SK-N-SH (cell line): ENCODE measurements at regions not wholly inside any gene's neighbourhood (a gene's known extent, or its start where the extent isn't known, plus 50 kb on each side); places are given as distances from the start of the nearest gene placed in this dataset.

ENCODE experiments used
- CTCF ChIA-PET: fragments of 300-600, 350-600 bp; formaldehyde crosslinking; extraction: SDS; loops from one replicate; lab custom pipeline; 2021; lab: Yijun Ruan, JAX
- POLR2A ChIA-PET: fragments of 350-600 bp; sonication (Branson Sonifier 250); formaldehyde crosslinking; extraction: SDS; loops from one replicate; lab custom pipeline; 2020; ENCODE audit warnings: antibody characterized with exemption, inconsistent platforms; lab: Yijun Ruan, JAX
- DNase-seq: peaks from one replicate; pipeline ENCODE4 v3.0.0; 2012
- H2AFZ ChIP-seq: fragments of 200-600 bp; sonication (generic); 2 replicates; pipeline ENCODE4 v1.8.1; 2016; ENCODE audit warnings: antibody characterized with exemption, mild to moderate bottlenecking, low read depth
- H3F3A ChIP-seq: fragments of 200-600 bp; sonication (generic); replicated peaks from 2 replicates; pipeline ENCODE3; 2016; ENCODE audit warnings: antibody characterized with exemption, mild to moderate bottlenecking; ENCODE audit not compliant: insufficient read depth
- H3K27ac ChIP-seq, 2 experiments: fragments of 200-500 bp in 1 of 2; fragments of 200-600 bp in 1 of 2; sonication (Bioruptor generic) in 1 of 2; sonication (generic), shearing (Covaris generic) in 1 of 2; 2 replicates each; pipeline versions ENCODE4 v1.5.1 to v1.6.1; 2014 to 2016; ENCODE audit warnings: low read depth in 2 of 2, inconsistent platforms in 1 of 2, low read length in 1 of 2, mild to moderate bottlenecking in 1 of 2, mixed read lengths in 1 of 2
- H3K27me3 ChIP-seq: fragments of 200-600 bp; sonication (generic), shearing (Covaris generic); 2 replicates; pipeline ENCODE4 v1.6.1; 2016; ENCODE audit warnings: mixed run types; ENCODE audit not compliant: insufficient read depth
- H3K36me3 ChIP-seq, 2 experiments: fragments of 200-500 bp in 1 of 2; fragments of 200-600 bp in 1 of 2; sonication (Bioruptor generic) in 1 of 2; sonication (generic) in 1 of 2; replicated peaks in 1 of 2; 2 replicates each; pipeline versions ENCODE3 to v1.5.1; 2014 to 2016; ENCODE audit warnings: low read length in 1 of 2, mild to moderate bottlenecking in 1 of 2; ENCODE audit not compliant: insufficient read depth in 2 of 2, control insufficient read depth in 1 of 2
- H3K4me1 ChIP-seq, 2 experiments: fragments of 200-500 bp in 1 of 2; fragments of 200-600 bp in 1 of 2; sonication (Bioruptor generic) in 1 of 2; sonication (generic), shearing (Covaris generic) in 1 of 2; 2 replicates each; pipeline versions ENCODE4 v1.5.1 to v1.6.1; 2014 to 2016; ENCODE audit warnings: low read depth in 1 of 2, low read length in 1 of 2, mixed run types in 1 of 2; ENCODE audit not compliant: insufficient read depth in 2 of 2, control insufficient read depth in 1 of 2
- H3K4me2 ChIP-seq: fragments of 200-600 bp; sonication (generic), shearing (Covaris generic); 2 replicates; pipeline ENCODE4 v1.6.1; 2017; ENCODE audit warnings: mixed run types
- H3K4me3 ChIP-seq, 2 experiments: fragments of 200-500 bp in 1 of 2; fragments of 200-600 bp in 1 of 2; sonication (Bioruptor generic) in 1 of 2; sonication (generic), shearing (Covaris generic) in 1 of 2; 2 replicates each; pipeline versions ENCODE4 v1.5.1 to v1.8.1; 2014 to 2016; ENCODE audit warnings: low read depth in 2 of 2, inconsistent platforms in 1 of 2, low read length in 1 of 2, mild to moderate bottlenecking in 1 of 2, mixed read lengths in 1 of 2, moderate library complexity in 1 of 2
- H3K79me2 ChIP-seq: fragments of 200-600 bp; sonication (generic); 2 replicates; pipeline ENCODE4 v1.8.1; 2017; ENCODE audit warnings: mild to moderate bottlenecking; ENCODE audit not compliant: insufficient read depth
- H3K9ac ChIP-seq: fragments of 200-600 bp; sonication (generic); 2 replicates; pipeline ENCODE4 v1.6.1; 2017; ENCODE audit warnings: mixed run types
- H3K9me2 ChIP-seq: fragments of 200-600 bp; sonication (generic); 2 replicates; pipeline ENCODE4 v1.6.1; 2017; ENCODE audit warnings: mixed run types
- H3K9me3 ChIP-seq: fragments of 200-600 bp; sonication (generic); 2 replicates; pipeline ENCODE4 v1.6.1; 2017; ENCODE audit warnings: mixed run types, mild to moderate bottlenecking, moderate library complexity
- H4K20me1 ChIP-seq: fragments of 200-600 bp; sonication (generic); 2 replicates; pipeline ENCODE4 v1.6.1; 2017; ENCODE audit warnings: mild to moderate bottlenecking, mixed run types; ENCODE audit not compliant: insufficient read depth
- ELF1 ChIP-seq: IDR thresholded peaks from 2 replicates; pipeline ENCODE4 v1.4.0; 2012
- EZH2phosphoT487 ChIP-seq: fragments of 200-600 bp; sonication (generic); IDR thresholded peaks from 2 replicates; pipeline ENCODE4 v1.6.1; 2017; ENCODE audit warnings: low read depth, mixed run types, mild to moderate bottlenecking, antibody characterized with exemption, moderate library complexity, borderline replicate concordance
- FOSL2 ChIP-seq: IDR thresholded peaks from 2 replicates; pipeline ENCODE4 v1.4.0; 2012; ENCODE audit warnings: low read depth, mild to moderate bottlenecking, moderate library complexity, borderline replicate concordance
- FOXJ3 ChIP-seq: sonication (generic); formaldehyde crosslinking; IDR thresholded peaks from 2 replicates; pipeline ENCODE4 v1.5.1; 2020; ENCODE audit warnings: mild to moderate bottlenecking, missing genetic modification reagents
- FOXM1 ChIP-seq: IDR thresholded peaks from 2 replicates; pipeline ENCODE4 v1.4.0; 2012; ENCODE audit warnings: low read depth, mild to moderate bottlenecking
- GATA2 ChIP-seq: sonication (generic); formaldehyde crosslinking; IDR thresholded peaks from 2 replicates; pipeline ENCODE4 v1.5.0; 2020; ENCODE audit warnings: mild to moderate bottlenecking, missing genetic modification reagents
- MEF2A ChIP-seq: IDR thresholded peaks from 2 replicates; pipeline ENCODE4 v1.4.0; 2012; ENCODE audit warnings: low read depth, borderline replicate concordance
- MXI1 ChIP-seq: IDR thresholded peaks from 2 replicates; pipeline ENCODE4 v1.6.1; 2012; ENCODE audit warnings: mild to moderate bottlenecking, low read depth, low read length, improper control_type of control experiment
- NFIC ChIP-seq: IDR thresholded peaks from 2 replicates; pipeline ENCODE4 v1.4.0; 2012; ENCODE audit warnings: borderline replicate concordance
- NRF1 ChIP-seq: IDR thresholded peaks from 2 replicates; pipeline ENCODE4 v1.6.1; 2012; ENCODE audit warnings: low read depth, mild to moderate bottlenecking, low read length
- POLR2AphosphoS5 ChIP-seq: IDR thresholded peaks from 2 replicates; pipeline ENCODE4 v1.6.1; 2012; ENCODE audit warnings: low read depth, low read length
- RCOR1 ChIP-seq: fragments of 150-350 bp; IDR thresholded peaks from 2 replicates; pipeline ENCODE4 v1.6.1; 2017; ENCODE audit warnings: antibody characterized with exemption, low read length
- SIN3A ChIP-seq: IDR thresholded peaks from 2 replicates; pipeline ENCODE4 v1.6.1; 2012; ENCODE audit warnings: low read depth, mild to moderate bottlenecking, low read length, moderate library complexity, borderline replicate concordance
- SMC3 ChIP-seq: IDR thresholded peaks from 2 replicates; pipeline ENCODE4 v1.6.1; 2012; ENCODE audit warnings: low read depth, low read length, improper control_type of control experiment
- TAF1 ChIP-seq: IDR thresholded peaks from 2 replicates; pipeline ENCODE4 v1.6.1; 2012; ENCODE audit warnings: low read depth, mild to moderate bottlenecking, low read length, moderate library complexity, borderline replicate concordance
- USF2 ChIP-seq: fragments of 150-350 bp; IDR thresholded peaks from 2 replicates; pipeline ENCODE4 v1.6.1; 2017; ENCODE audit warnings: antibody characterized with exemption, low read length, low read depth, borderline replicate concordance
- YY1 ChIP-seq: IDR thresholded peaks from 2 replicates; pipeline ENCODE4 v1.4.0; 2012; ENCODE audit warnings: low read depth, mild to moderate bottlenecking
- WGBS: methylation state at CpG from one replicate; pipeline ENCODE4 v1.1.6; 2017; ENCODE audit warnings: low lambda C conversion rate; 5-methylcytosine and 5-hydroxymethylcytosine counted together
- TF ChIP-seq, protein P1 (sequence below): IDR thresholded peaks from 2 replicates; pipeline ENCODE4 v1.4.0; 2012; ENCODE audit warnings: low read depth
- TF ChIP-seq, protein P2 (sequence below): IDR thresholded peaks from 2 replicates; pipeline ENCODE4 v1.4.0; 2012; ENCODE audit warnings: low read depth, borderline replicate concordance
- TF ChIP-seq, protein P3 (sequence below): IDR thresholded peaks from 2 replicates; pipeline ENCODE4; 2012

DNA sequence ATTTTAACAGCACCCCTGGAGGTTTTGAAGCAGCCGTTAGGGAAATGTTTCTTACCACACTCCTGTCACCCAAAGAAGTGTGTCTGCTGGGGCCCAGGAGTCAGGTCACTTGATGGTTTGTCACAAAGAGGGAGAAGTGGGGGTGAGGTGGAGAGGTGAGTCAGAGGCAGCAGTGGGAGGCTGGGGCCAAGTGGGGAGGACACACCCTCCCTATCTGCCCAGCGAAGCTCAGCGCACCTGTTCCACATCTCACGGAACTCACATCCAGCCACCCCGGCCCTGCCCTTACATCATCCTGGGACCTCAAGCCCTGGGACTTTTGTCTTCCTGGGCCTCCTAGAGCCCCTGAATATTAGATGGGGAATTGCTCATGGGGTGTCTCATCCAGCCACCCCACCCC lies 171.1 kb upstream of the SMIM23 start:
- no peak overlapping the region for H2AFZ ChIP-seq
- H3K4me1 ChIP-seq = peaks cover 0 to 13% of the 10 kb centered on the region in 2 experiments; a peak in 1 of 4 replicates
- peaks cover 8% of the 10 kb centered on the region; the same call in 1 of the 2 replicates for H3K27me3 ChIP-seq
- H3K27ac ChIP-seq = no peak overlapping the region
- no peak for TF ChIP-seq FOSL2
- TF ChIP-seq, protein P1, sequence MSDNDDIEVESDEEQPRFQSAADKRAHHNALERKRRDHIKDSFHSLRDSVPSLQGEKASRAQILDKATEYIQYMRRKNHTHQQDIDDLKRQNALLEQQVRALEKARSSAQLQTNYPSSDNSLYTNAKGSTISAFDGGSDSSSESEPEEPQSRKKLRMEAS = no peak
- TF ChIP-seq GATA2 = no peak
- no peak for TF ChIP-seq ELF1
- no peak for TF ChIP-seq NFIC
- no peak for TF ChIP-seq FOXJ3 (CRISPR knock-in tag)
- no peak for TF ChIP-seq POLR2AphosphoS5
- TF ChIP-seq, protein P2, sequence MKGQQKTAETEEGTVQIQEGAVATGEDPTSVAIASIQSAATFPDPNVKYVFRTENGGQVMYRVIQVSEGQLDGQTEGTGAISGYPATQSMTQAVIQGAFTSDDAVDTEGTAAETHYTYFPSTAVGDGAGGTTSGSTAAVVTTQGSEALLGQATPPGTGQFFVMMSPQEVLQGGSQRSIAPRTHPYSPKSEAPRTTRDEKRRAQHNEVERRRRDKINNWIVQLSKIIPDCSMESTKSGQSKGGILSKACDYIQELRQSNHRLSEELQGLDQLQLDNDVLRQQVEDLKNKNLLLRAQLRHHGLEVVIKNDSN = no peak
- TF ChIP-seq RCOR1 = no peak
- no peak for TF ChIP-seq EZH2phosphoT487
- no peak for TF ChIP-seq TAF1
- no peak for TF ChIP-seq YY1
- TF ChIP-seq, protein P3, sequence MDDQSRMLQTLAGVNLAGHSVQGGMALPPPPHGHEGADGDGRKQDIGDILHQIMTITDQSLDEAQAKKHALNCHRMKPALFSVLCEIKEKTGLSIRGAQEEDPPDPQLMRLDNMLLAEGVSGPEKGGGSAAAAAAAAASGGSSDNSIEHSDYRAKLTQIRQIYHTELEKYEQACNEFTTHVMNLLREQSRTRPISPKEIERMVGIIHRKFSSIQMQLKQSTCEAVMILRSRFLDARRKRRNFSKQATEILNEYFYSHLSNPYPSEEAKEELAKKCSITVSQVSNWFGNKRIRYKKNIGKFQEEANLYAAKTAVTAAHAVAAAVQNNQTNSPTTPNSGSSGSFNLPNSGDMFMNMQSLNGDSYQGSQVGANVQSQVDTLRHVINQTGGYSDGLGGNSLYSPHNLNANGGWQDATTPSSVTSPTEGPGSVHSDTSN = no peak
- no peak for TF ChIP-seq SMC3
- TF ChIP-seq NRF1 = no peak
- TF ChIP-seq MEF2A = no peak
- no peak for TF ChIP-seq FOXM1
- no peak for TF ChIP-seq USF2
- no peak for TF ChIP-seq SIN3A
- no peak for TF ChIP-seq MXI1
- H3K9ac ChIP-seq = no peak overlapping the region
- H3K36me3 ChIP-seq = no peaks in the 10 kb centered on the region
- 73% methylated on average over 5 of the region's 5 CpGs for WGBS
- CTCF ChIA-PET = interaction anchor here (0.5 to 1.7 kb wide), 2 partner anchors 16 to 200 kb away, joined by 3 to 5 read pairs; no protein-coding TSS in a partner anchor
- no peaks in the 10 kb centered on the region for H3K9me3 ChIP-seq
- no peak for DNase-seq
- no peak overlapping the region for H3K4me3 ChIP-seq
- H3K79me2 ChIP-seq = no peaks in the 10 kb centered on the region
- POLR2A ChIA-PET = no interaction called here
- H3K4me2 ChIP-seq = no peak overlapping the region
- no peaks in the 10 kb centered on the region for H4K20me1 ChIP-seq
- H3K9me2 ChIP-seq = no peaks in the 10 kb centered on the region
- H3F3A ChIP-seq = no peaks in the 10 kb centered on the region
